DOHH2 (cell line): ENCODE measurements at regions not wholly inside any gene's neighbourhood (a gene's known extent, or its start where the extent isn't known, plus 50 kb on each side); places are given as distances from the start of the nearest gene placed in this dataset.

Experiments
- EZH2phosphoT487 ChIP-seq: fragments of 200-600 bp; sonication (generic); IDR thresholded peaks from 2 replicates; pipeline ENCODE4 v1.6.1; 2017; ENCODE audit warnings: borderline replicate concordance, mild to moderate bottlenecking, antibody characterized with exemption, low read length, moderate library complexity, mixed read lengths
- TF ChIP-seq, protein P1 (sequence below): fragments of 200-600 bp; sonication (generic); IDR thresholded peaks from one replicate; pipeline ENCODE4 v1.5.1; 2014; ENCODE audit warnings: antibody characterized with exemption, mild to moderate bottlenecking, low read depth, low read length; ENCODE audit not compliant: poor library complexity, severe bottlenecking

GRCh38 chr20:22946596-22946995, 88.5 kb upstream of the SSTR4 start:
- TF ChIP-seq, protein P1, sequence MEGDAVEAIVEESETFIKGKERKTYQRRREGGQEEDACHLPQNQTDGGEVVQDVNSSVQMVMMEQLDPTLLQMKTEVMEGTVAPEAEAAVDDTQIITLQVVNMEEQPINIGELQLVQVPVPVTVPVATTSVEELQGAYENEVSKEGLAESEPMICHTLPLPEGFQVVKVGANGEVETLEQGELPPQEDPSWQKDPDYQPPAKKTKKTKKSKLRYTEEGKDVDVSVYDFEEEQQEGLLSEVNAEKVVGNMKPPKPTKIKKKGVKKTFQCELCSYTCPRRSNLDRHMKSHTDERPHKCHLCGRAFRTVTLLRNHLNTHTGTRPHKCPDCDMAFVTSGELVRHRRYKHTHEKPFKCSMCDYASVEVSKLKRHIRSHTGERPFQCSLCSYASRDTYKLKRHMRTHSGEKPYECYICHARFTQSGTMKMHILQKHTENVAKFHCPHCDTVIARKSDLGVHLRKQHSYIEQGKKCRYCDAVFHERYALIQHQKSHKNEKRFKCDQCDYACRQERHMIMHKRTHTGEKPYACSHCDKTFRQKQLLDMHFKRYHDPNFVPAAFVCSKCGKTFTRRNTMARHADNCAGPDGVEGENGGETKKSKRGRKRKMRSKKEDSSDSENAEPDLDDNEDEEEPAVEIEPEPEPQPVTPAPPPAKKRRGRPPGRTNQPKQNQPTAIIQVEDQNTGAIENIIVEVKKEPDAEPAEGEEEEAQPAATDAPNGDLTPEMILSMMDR, result no peak
- no peak for TF ChIP-seq EZH2phosphoT487
